HG02884 (cell line): ENCODE measurements at regions not wholly inside any gene's neighbourhood (a gene's known extent, or its start where the extent isn't known, plus 50 kb on each side); places are given as distances from the start of the nearest gene placed in this dataset.
"Not testable (repeated sequence)": the region's sequence is repeated elsewhere in the genome, so short reads cannot be mapped to it uniquely, and the experiment has no call there.

Source experiments
- ATAC-seq: cut with Tn5 transposase; IDR thresholded peaks from one replicate; pipeline ENCODE4 v1.9.1; 2021; ENCODE audit warnings: mild to moderate bottlenecking, moderate library complexity; ENCODE audit not compliant: unreplicated experiment

DNA sequence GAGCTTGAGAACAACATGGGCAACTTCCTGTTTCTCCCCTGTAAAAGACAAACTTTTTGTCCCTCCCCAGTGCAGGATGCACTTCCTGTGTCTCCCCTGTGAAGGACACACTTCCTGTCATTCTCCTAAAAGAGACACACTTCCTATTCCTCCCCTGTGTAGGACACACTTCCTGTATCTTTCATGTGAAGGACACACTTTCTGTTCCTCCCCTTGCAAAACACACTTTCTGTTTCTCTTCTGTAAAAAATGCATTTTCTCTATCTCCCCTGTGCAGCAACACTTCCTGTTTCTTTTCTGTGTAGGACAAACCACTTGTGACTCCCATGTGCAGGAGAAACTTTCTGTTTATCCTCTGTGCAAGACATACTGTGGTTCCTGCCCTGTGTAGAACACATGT is 488.6 kb upstream of the USP9Y start:
- no peak for ATAC-seq

DNA sequence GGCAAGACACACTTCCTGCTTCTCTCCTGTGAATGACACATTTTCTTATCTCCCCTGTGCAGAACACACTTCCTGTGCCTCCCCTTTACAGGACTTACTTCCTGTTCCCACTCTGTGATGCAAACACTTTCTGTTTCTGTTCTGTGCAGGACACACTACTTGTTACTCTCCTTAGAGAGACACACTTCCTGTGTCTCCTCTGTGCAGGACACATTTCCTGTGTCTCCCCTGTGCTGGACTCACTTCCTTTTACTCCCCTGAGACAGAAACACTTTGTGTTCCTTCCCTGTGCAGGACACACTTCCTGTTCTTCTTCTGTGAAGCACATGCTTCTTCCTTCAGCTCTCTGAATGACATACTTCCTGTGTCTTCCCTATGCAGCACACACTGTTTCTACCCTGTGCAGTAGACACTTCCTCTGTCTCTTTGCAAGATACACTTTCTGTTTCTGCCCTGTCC is 485.4 kb upstream of the USP9Y start:
- no peak for ATAC-seq

- ATAC-seq, result no peak
Observed at GRCh38 chrY:12230921-12231320, 470.1 kb upstream of the USP9Y start.

DNA sequence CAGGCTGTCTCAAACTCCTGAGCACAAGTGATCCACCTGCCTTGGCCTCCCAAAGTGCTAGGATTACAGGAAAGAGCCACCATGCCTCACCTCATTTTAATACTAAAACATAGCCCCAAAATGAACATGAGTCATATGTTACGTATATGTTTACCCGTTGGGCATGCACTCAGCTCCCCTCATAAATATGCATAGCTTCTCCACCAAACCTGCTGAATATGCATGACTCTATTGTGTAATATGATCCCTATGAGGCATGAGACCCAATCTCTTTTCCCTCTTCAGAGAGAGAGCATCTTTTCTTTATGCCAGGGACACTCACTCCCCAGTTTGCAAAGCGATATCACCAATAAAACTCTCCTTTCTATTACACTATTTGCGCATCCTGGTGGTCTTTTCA is 464.6 kb upstream of the USP9Y start:
- no peak for ATAC-seq

GRCh38 chrY:12240326-12240725 is 460.7 kb upstream of the USP9Y start:
- ATAC-seq, result not testable (repeated sequence)

- ATAC-seq, result no peak
Observed at GRCh38 chrY:12244146-12244545, 456.9 kb upstream of the USP9Y start.

DNA sequence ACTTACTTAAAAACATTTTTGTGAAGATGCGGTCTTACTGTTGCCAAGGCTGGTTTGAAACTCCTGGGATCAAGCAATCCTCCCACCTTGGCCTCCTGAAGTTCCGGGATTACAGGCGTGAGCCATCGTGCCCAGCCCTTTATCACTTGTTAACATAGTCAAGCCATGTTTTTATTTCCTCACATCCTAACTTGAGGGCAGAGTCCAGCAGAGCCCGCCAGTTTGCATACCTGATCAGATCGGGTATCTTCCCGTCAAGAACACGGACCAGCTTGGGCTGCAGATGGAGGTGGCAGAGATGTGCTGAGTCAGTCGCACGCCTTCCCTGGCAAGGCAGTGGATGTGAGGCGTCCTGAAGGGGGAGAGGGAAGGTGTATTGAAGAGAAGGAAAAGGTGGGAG is 447.3 kb upstream of the USP9Y start:
- ATAC-seq, result no peak

- ATAC-seq, result no peak
Observed at GRCh38 chrY:12271162-12271561, 429.9 kb upstream of the USP9Y start.

DNA sequence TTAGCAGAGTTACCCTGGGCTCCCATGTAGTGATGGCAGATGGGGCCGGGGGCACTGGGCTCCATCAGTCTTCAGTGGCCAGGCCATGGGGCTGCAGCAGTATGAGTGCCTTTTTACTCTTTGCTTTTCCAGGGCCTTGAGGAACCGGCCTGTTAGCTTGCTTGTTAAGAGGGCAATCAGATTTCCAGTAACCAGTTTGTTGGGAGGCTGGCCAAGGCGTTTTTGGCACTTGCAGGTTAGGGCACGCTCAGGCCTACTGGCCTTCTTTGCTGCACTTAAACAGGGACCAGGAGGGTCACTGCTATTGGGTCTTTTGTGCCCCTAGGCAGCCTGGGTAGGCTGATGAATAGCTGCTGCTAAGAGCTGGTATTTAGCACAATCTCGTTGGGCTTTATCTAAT is 415.4 kb upstream of the USP9Y start:
- ATAC-seq, result no peak

- ATAC-seq, result no peak
Observed at GRCh38 chrY:12288919-12289318, 412.1 kb upstream of the USP9Y start.

DNA sequence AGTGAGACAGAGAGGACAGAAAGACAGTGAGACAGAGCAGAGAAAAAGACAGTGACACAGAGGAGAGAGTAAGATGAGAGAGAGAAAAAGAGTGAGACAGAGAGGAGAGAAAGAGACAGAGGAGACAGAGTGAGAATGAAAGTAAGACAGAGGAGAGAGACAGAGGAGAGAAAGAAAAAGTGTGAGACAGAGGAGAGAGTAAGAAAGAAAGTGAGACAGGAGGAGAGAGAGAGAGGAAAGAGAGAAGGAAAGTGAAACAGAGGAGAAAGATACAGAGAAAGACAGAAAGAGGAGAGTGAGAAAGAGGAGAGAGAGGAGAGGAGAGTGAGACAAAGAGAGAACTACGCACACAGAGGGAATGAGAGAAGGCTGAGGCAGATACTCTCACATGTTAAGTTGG is 411.6 kb upstream of the USP9Y start:
- ATAC-seq, result no peak

DNA sequence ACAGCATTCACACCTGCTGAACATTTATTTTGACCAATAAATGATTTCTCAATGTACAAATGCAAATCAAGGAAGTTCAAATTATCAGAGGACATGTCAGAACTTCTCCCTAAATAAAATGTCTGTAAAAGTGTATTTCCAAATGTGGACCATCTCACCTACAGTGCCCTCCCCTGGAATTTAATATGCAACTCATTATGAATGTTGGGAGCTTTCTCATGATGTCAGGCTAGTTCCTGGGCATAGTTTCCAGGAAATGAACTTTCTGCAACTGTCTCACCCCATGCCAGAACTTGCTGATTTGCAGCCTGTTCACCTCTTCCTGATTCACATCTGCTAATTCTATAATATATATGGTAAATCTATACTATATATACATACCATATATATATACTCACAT is 408.5 kb upstream of the USP9Y start:
- ATAC-seq, result no peak

- no peak for ATAC-seq
Observed at GRCh38 chrY:12296460-12296859, 404.6 kb upstream of the USP9Y start.

GRCh38 chrY:12299796-12300195 is 401.2 kb upstream of the USP9Y start:
- not testable (repeated sequence) for ATAC-seq

- no peak for ATAC-seq
Observed at GRCh38 chrY:12303464-12303863, 397.6 kb upstream of the USP9Y start.

GRCh38 chrY:12305456-12305855 is 395.6 kb upstream of the USP9Y start:
- ATAC-seq, result no peak

DNA sequence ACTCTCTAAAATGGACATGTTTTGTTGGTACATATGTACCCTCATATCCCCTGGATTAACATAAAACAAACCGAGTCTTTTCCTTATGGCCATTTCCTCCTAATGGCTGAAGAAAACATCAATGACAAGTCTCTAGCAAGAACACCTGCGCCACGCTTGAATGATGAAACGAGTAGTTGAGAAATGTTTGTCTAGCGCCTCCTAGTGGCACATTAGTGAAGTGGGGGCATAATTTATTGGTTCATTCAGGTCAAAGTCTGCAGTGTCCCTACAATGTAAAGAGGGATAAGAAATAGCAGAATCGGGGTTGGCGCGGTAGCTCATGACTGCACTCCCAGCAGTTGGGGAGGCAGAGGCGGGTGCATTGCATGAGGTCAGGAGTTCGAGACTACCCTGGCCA is 391.8 kb upstream of the USP9Y start:
- ATAC-seq, result no peak

DNA sequence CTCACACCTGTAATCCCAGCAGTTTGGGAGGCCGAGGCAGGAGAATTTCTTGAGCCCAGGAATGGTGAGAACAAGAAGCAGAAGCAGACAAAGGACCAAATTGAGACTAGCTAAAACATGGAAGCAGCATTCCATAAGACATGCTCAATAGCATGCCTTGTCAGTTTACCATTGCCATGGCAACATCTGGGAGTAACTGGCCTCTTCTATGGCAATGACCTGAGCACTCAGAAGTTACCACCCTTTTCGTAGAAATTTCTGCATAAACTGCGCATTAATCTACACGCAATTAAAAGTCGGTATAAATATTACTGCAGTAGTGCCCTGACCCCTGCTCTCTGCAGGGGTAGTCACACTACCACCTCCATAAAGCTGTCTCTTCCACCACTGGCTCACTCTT is 390.2 kb upstream of the USP9Y start:
- no peak for ATAC-seq

DNA sequence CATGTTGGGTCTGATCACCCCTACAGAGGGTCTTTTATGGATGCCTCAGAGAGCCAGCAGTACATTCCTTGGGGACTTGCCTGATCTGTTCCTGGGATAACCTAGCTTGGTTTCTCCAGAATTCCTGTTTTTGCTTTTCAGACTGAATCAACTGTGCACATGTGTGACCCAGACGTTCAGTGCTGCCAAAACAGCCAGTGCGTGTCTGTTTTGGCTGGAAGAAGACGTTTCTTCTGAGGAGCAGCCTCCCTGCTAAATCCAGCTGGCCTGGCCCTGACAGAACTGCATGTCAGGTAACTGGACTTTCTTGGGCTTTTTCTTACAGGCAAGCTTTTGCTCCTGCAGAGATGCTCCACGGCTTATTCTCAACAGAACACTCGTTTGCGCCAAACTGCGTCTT is 373.3 kb upstream of the USP9Y start:
- ATAC-seq, result no peak

DNA sequence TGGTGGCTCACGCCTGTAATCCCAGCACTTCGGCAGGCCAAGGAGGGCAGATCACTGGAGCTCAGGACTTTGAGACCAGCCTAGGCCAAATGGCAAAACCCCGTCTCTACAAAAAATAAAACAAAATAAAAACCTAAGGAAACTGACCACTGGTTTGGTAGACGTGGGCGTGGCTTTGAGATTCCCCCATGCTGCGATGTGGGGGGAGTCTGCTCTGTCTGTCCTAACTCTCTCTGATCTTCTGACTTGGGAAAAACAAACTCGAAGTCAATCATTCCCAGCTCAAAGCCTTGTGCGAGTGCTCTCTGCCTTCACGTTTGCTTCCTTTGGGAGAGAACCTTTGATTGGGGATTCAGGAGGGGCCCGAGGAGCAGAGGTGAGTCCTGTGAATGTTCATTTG is 369.1 kb upstream of the USP9Y start:
- ATAC-seq, result not testable (repeated sequence)

- no peak for ATAC-seq
Observed at GRCh38 chrY:12343211-12343610, 357.8 kb upstream of the USP9Y start.

- no peak for ATAC-seq
Observed at GRCh38 chrY:12348181-12348580, 352.9 kb upstream of the USP9Y start.

DNA sequence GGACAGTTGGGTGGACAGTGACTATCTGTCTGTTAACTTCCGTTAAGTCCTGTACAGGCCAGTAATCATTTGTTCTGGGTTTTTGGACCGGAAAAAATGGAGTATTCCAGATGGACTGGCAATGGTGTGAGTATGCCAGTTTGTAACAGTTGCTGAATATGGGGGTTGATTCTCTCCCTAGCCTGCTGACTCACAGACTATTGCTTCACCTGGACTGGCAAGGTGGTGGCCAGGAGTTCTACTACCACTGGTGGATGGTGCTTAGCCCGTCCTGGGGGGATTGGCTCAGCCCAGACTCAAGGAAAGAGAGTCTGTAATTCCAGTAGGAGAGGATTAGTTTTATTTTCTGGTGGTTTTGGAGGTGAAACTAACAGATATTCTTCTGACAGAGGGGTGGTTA is 343.8 kb upstream of the USP9Y start:
- ATAC-seq, result no peak

GRCh38 chrY:12357655-12358054 is 343.4 kb upstream of the USP9Y start:
- no peak for ATAC-seq
